HG03025 (cell line): ENCODE measurements at regions not wholly inside any gene's neighbourhood (a gene's known extent, or its start where the extent isn't known, plus 50 kb on each side); places are given as distances from the start of the nearest gene placed in this dataset.
"Not testable (repeated sequence)": the region's sequence is repeated elsewhere in the genome, so short reads cannot be mapped to it uniquely, and the experiment has no call there.

Experiments used
- ATAC-seq: cut with Tn5 transposase; IDR thresholded peaks from one replicate; pipeline ENCODE4 v1.9.1; 2021; ENCODE audit warnings: mild to moderate bottlenecking, moderate library complexity; ENCODE audit not compliant: unreplicated experiment, low FRiP score

- no peak for ATAC-seq
Observed at GRCh38 chr4:11069581-11070211, 359.0 kb downstream of the HS3ST1 start.

GRCh38 chr4:11069083-11069482 lies 359.6 kb downstream of the HS3ST1 start:
- ATAC-seq: no peak

- not testable (repeated sequence) for ATAC-seq
Observed at GRCh38 chr4:11066584-11066983, 362.1 kb downstream of the HS3ST1 start.

GRCh38 chr4:11060637-11061036 lies 368.1 kb downstream of the HS3ST1 start:
- ATAC-seq: not testable (repeated sequence)

DNA sequence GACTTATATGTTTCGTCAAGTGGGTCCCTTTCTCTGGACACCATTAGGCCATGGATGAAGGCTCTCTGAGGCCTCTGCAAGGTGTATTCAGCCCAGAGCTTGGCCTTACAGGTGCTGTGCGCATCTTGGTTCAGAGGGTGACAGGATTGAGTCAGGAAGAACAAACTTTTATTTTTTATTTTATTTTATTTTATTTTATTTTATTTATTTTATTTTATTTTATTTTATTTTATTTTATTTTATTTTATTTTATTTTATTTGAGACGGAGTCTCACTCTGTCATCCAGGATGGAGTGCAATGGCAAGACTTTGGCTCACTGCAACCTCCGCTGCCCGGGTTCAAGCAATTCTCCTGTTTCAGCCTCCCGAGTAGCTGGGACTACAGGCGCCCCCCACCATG lies 370.4 kb upstream of the CLNK start:
- ATAC-seq: not testable (repeated sequence)

DNA sequence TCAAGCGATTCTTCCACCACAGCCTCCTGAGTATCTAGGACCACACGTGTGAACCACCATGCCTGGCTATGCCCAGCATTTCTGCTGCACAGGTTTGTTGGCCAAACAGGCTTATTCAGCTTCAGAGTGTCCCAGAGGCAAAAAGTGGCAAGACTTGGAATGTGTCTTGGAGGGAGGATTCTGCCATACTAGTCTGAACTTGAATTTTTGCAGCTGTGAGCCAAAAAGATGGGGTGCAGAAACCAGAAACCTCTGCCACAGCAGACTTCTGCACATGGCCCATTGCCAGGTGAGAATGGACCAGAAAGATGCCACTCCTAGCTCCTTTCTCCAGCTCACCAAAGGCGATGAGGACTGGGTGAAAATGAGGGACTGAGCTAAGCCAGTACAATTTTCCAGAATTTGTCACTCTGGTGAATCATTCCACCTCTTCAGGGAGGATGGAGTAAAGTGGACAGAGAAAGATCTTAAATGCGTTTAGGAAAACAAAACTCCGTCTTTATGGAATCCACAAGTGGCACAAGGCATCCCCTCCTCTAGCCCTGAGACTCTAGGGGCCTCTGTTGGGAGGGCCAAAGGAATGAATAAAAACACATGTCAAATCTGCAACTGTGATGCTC lies 369.1 kb upstream of the CLNK start:
- no peak for ATAC-seq

GRCh38 chr4:11051181-11051580 lies 366.6 kb upstream of the CLNK start:
- ATAC-seq: no peak

GRCh38 chr4:11050766-11051165 lies 366.2 kb upstream of the CLNK start:
- ATAC-seq: no peak

- no peak for ATAC-seq
Observed at GRCh38 chr4:11049001-11049400, 364.4 kb upstream of the CLNK start.

DNA sequence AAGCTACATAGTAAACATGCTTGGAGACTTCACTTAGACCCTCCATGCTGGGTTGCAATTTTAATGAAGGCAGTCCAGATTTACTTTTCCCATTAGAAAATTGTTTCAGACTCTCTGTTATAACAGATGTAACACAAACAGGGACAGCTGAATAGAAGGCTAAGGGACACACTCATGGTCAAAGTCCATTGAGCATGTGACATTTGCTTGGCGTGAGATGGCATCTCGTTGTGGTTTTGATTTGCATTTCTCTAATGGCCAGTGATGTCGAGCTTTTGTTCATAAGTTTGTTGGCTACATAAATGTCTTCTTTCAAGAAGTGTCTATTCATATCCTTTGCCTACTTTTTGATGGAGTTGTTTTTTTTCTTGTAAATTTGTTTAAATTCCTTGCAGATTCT lies 358.2 kb upstream of the CLNK start:
- no peak for ATAC-seq

- no peak for ATAC-seq
Observed at GRCh38 chr4:11039634-11040131, 355.1 kb upstream of the CLNK start.

- ATAC-seq: no peak
Observed at GRCh38 chr4:11038926-11039325, 354.4 kb upstream of the CLNK start.

DNA sequence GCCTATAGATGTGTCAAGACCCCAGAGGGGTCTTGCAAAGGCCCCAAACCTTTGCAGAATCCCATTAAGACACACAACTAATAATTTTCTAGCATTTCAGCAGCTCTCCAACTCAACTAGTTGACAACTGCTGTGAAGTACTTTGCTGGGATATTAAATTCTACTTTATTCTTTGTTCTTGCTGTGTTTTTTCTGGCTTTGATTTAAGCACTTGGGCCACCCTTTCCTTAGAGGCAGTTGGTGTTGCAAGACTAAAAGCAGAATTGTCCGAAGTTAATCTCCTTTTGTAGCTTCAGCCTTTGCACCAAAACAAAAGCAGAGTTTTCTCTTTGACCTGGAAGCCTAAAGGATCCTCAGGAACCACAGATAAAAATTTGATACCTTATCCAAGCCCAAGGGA lies 353.1 kb upstream of the CLNK start:
- no peak for ATAC-seq

- no peak for ATAC-seq
Observed at GRCh38 chr4:11028334-11028733, 343.8 kb upstream of the CLNK start.

DNA sequence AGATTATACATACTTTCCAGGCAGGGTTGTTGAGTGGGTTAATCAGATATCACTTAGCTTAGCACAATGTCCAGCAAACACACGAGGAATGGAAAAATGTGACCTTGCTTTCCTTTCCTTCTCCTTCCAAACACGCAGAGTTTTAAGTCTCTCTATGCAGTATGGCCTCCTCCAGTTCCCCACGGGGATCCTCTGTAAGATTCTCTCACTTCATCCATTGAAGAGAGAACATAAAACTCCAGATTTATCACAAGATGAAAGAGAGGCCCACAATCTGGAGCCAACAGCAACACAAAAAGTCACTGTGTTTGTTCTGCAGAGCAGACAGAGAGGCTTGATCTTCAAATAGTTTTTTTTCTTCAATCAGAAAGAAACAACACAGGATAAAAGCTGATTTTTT lies 336.8 kb upstream of the CLNK start:
- ATAC-seq: no peak

- no peak for ATAC-seq
Observed at GRCh38 chr4:11019451-11020240, 335.1 kb upstream of the CLNK start.

DNA sequence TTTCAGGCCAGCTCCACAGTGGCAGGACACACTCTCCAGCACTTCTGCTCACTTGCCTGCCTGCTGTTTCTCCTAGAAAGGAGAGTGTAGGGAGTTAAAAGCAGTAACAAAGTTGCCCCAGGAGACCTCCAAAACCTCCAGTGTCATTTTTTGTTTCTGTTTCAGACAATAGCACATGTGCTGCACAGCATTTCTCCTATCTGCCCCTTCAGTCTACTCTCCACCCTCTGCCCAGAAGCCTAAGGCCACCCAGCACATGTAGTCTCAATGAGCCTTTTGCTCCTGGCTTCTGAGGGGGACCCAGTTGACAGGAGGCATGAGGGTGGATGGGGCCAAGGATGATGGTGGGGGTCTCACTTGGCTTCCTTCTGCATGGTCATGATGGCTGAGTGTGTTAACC lies 329.6 kb upstream of the CLNK start:
- ATAC-seq: no peak

DNA sequence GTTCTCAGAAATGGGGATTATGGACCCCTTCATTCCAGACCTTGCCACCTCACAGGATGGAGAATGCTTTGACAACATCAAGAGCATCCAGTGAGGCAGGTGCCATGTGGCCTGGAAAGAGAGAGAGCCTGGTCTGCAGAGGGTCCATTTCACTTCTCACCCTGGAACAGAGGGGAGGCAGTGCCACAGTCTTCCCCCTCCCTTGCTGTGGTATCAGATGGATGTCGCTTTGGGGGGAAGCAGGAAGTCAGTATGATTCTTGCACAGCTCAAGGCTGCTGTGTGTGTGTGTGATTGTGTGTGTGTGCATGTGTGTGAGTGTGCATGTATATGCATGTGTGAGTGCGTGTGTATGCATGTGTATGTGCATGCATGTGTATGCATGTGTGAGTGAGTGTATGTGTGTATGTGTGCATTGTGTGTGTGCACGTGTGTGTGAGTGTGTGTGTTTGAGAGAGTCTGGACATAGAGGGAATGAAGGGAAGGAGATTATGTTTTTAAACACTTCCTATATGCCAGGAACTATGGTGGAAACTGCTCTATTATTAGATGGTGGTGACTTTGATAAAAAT lies 328.6 kb upstream of the CLNK start:
- ATAC-seq: no peak

- ATAC-seq: no peak
Observed at GRCh38 chr4:11011249-11011648, 326.7 kb upstream of the CLNK start.

DNA sequence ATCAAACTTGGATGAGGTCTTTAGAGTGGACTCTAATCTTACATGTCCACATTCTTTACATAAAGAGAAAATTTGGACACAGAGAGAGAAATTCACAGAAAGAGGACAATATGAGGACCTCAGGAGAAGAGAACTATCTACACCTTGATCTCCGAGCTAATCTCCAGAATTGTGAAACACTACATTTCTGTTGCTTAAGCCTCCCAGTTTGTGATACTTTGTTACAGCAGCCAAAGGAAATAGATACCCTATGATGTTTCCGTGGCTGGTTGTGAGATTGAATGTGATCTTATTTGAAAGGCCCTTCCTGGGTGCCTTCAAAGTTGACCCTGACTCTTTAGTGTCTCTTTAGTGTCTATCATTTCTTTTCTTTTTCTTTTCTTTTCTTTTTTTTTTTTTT lies 326.1 kb upstream of the CLNK start:
- no peak for ATAC-seq

DNA sequence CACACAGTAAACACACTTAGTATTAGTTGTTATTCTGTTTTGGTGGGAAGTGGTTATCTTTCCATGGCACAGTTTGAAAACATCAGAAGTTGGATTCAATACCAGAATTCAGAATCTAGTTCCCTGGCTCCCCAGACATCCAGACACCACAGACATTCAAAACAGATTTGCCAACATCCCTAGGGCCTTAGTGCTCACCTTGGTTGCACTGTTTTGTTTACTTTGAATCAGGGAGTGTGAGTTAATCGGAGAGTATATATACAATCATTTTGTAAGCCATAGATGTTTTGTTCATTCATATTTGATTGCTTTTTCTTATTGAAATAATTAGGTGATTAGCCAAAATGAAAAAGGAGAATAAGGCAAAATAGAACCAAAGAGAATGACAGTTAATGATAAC lies 324.7 kb upstream of the CLNK start:
- ATAC-seq: no peak
